Fibroblast of villous mesenchyme (primary cell): ENCODE measurements at regions not wholly inside any gene's neighbourhood (a gene's known extent, or its start where the extent isn't known, plus 50 kb on each side); places are given as distances from the start of the nearest gene placed in this dataset.

ENCODE experiments used
- DNase-seq: peaks from one replicate; pipeline ENCODE4 v3.0.0-alpha.2; 2010; ENCODE audit warnings: low read depth
- H3K4me3 ChIP-seq: 2 replicates; pipeline ENCODE4 v1.5.1; 2011; ENCODE audit warnings: low read depth, mild to moderate bottlenecking, low read length
- TF ChIP-seq, protein P1 (sequence below): IDR thresholded peaks from 2 replicates; pipeline ENCODE4 v1.5.1; 2012; ENCODE audit warnings: low read depth, mild to moderate bottlenecking, low read length; ENCODE audit not compliant: insufficient read depth

DNA sequence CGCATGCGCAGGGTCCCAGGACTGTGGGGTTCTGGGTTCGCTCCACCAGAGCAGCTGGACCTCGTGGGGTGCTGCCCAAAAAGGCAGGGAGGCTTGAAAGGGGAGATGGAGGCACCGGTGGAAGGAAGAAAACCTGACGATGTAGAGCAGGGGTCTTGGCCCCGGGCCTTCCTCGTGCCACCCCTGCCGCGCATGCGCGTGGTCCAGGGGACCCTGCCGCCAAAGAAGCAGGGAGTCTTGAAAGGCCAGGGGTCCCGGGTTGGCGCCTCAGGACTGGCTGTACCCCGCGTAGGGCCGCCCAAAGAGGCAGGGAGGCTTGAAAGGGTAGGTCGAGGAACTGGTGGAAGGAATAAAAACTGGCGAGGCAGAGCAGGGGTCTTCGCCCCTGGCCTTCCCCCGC, 321.0 kb downstream of the ALG10 start:
- TF ChIP-seq, protein P1, sequence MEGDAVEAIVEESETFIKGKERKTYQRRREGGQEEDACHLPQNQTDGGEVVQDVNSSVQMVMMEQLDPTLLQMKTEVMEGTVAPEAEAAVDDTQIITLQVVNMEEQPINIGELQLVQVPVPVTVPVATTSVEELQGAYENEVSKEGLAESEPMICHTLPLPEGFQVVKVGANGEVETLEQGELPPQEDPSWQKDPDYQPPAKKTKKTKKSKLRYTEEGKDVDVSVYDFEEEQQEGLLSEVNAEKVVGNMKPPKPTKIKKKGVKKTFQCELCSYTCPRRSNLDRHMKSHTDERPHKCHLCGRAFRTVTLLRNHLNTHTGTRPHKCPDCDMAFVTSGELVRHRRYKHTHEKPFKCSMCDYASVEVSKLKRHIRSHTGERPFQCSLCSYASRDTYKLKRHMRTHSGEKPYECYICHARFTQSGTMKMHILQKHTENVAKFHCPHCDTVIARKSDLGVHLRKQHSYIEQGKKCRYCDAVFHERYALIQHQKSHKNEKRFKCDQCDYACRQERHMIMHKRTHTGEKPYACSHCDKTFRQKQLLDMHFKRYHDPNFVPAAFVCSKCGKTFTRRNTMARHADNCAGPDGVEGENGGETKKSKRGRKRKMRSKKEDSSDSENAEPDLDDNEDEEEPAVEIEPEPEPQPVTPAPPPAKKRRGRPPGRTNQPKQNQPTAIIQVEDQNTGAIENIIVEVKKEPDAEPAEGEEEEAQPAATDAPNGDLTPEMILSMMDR = no peak
- no peak for DNase-seq
- H3K4me3 ChIP-seq = no peak overlapping the region

- no peak overlapping the region for H3K4me3 ChIP-seq
- no peak for DNase-seq
- TF ChIP-seq, protein P1 = no peak
These were observed 321.5 kb downstream of the ALG10 start for GRCh38 chr12:34343766-34344165.

DNA sequence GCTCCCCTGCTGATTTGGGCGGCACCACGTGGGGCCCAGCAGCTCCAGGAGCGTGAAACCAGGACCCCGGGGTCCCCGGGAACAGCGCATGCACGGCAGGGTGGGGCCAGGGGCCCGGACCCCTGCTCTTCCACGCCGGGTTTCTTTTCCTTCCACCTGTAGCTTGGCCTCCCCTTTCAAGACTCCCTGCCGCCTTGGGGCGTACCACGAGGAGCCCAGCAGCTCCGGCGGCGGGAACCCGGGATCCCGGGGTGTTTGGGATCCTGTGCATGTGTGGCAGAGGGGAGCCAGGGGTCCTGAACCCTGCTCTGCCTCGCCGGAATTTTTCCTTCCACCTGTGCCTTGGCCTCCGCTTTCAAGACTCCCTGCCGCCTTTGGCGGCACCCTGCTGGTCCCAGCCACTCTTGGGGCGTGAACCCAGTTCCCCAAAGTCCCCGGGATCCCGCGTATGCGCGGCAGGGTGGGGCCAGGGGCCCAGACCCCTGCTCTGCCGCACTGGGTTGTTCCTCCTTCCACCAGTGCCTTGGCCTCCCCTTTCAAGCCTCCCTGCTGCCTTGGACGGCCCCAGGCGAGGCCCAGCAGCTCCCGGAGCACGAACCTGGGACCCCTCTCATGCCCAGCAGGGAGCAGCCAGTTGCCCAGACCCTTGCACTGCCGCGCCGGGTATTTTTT, 322.7 kb downstream of the ALG10 start:
- H3K4me3 ChIP-seq = no peak overlapping the region
- TF ChIP-seq, protein P1 = no peak

GRCh38 chr12:34345801-34346200, 323.5 kb downstream of the ALG10 start:
- TF ChIP-seq, protein P1 = no peak

More for the DNA sequence above, 322.7 kb downstream of the ALG10 start:
- DNase-seq = no peak

DNA sequence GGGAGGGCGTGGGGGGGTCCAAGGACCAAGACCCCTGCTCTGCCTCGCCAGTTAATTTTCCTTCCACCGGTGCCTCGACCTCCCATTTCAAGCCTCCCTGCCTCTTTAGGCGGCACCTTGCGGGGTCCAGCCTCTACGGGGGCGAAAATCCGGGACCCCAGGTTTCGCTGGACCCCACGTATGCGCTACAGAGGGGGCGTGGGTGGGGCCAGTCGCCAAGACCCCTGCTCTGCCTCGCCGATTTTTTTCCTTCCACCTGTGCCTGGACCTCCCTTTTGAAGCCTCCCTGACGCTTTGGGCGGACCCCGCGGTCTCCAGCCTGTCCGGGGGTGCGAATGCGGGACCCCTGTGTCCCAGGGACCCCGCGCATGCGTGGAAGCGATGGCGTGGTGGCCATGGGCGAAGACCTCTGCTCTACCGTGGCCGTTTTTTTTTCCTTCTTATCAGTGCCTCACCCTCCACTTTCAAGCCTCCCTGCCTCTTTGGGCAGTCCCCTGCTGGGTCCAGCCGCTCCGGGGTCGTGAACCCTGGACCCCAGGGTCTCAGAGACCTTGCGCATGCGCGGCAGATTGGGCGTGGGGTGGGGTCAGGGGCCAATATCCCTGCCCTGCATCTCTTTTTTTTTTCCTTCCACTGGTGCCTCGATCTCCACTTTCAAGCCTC, 324.2 kb downstream of the ALG10 start:
- TF ChIP-seq, protein P1 = no peak
- no peak for DNase-seq
- H3K4me3 ChIP-seq = no peak overlapping the region

More at GRCh38 chr12:34345801-34346200, 323.5 kb downstream of the ALG10 start:
- DNase-seq = no peak
- H3K4me3 ChIP-seq = no peak overlapping the region

DNA sequence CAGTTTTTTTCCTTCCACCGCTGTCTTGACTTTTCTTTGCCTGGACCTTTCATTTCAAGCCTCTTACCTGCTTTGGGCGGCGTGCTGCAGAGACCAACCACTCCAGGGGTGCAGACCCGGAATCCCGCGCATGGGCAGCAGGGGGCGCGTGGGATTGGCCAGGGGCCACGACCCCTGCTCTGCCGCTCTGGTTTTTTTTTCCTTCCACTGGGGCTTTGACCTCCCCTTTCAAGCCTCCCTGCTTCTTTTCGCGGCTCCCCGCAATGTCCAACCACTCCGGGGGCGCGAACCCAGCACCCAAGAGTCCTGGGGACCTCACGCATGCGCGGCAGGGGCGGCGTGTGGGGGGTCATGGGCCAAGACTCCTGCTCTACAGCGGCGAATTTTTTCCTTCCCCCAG, 325.1 kb downstream of the ALG10 start:
- no peak for DNase-seq
- TF ChIP-seq, protein P1 = no peak
- no peak overlapping the region for H3K4me3 ChIP-seq

DNA sequence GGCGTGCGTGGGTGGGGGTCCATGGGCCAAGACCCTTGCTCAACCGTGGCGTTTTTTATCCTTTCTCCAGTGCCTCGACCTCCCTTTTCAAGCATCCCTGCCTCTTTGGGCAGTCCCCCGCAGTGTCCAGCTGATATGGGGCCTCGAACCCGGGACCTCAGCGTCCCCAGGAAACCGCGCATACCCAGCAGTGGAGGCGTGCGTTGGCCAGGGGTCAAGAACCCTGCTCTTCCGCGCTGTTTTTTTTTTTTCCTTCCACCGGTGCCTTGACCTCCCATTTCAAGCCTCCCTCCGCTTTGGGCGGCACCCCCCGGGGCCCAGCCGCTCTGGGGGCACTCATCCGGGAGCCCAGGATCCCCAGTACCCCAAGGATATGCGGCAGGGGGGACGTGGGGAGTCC, 325.8 kb downstream of the ALG10 start:
- DNase-seq = no peak
- TF ChIP-seq, protein P1 = no peak
- H3K4me3 ChIP-seq = no peak overlapping the region
